ENCODE measurements at regions not wholly inside any gene's neighbourhood (a gene's known extent, or its start where the extent isn't known, plus 50 kb on each side); places are given as distances from the start of the nearest gene placed in this dataset.

DNA sequence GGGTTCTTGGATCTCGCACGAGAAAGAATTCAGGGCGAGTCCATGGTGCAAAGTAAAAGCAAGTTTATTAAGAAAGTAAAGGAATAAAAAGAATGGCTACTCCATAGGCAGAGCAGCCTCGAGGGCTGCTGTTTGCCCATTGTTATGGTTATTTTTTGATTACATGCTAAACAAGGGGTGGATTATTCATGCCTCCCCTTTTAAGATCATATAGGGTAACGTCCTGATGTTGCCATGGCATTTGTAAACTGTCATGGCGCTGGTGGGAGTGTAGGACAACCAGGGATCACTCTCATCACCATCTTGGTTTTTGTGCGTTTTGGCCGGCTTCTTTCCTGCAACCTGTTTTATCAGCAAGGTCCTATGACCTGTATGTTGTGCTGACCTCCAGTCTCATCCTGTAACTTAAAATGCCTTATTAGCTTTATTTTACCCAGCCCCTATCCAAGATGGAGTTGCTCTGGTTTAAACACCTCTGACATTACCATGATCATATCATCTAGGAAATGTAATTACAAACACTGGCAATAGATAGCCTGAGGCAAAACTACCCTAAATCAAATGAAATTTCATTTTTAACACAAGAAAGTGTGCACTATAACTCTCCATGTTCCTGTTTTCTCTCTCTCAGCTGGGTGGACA is 94.3 kb upstream of the ATXN3L start:
- TF ChIP-seq, protein P1, sequence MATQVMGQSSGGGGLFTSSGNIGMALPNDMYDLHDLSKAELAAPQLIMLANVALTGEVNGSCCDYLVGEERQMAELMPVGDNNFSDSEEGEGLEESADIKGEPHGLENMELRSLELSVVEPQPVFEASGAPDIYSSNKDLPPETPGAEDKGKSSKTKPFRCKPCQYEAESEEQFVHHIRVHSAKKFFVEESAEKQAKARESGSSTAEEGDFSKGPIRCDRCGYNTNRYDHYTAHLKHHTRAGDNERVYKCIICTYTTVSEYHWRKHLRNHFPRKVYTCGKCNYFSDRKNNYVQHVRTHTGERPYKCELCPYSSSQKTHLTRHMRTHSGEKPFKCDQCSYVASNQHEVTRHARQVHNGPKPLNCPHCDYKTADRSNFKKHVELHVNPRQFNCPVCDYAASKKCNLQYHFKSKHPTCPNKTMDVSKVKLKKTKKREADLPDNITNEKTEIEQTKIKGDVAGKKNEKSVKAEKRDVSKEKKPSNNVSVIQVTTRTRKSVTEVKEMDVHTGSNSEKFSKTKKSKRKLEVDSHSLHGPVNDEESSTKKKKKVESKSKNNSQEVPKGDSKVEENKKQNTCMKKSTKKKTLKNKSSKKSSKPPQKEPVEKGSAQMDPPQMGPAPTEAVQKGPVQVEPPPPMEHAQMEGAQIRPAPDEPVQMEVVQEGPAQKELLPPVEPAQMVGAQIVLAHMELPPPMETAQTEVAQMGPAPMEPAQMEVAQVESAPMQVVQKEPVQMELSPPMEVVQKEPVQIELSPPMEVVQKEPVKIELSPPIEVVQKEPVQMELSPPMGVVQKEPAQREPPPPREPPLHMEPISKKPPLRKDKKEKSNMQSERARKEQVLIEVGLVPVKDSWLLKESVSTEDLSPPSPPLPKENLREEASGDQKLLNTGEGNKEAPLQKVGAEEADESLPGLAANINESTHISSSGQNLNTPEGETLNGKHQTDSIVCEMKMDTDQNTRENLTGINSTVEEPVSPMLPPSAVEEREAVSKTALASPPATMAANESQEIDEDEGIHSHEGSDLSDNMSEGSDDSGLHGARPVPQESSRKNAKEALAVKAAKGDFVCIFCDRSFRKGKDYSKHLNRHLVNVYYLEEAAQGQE (IDR thresholded peaks at IDR 0.05; ENCODE audit: insufficient read depth in 1 of 2, low read depth in 2 of 2, low read length in 2 of 2): no peak
- TF ChIP-seq FOXP2 (optimal IDR thresholded peaks at IDR 0.05; ENCODE audit: borderline replicate concordance, extremely low read depth, extremely low read length, insufficient read depth): no peak
- TF ChIP-seq SIN3A (IDR thresholded peaks at IDR 0.05; ENCODE audit: borderline replicate concordance, insufficient read depth, low read length): no peak
- TF ChIP-seq POLR2AphosphoS5 (IDR thresholded peaks at IDR 0.05; ENCODE audit: low read depth, low read length): no peak
- no peak for TF ChIP-seq TAF1 (IDR thresholded peaks at IDR 0.05; ENCODE audit: borderline replicate concordance, insufficient read depth, low read length)

DNA sequence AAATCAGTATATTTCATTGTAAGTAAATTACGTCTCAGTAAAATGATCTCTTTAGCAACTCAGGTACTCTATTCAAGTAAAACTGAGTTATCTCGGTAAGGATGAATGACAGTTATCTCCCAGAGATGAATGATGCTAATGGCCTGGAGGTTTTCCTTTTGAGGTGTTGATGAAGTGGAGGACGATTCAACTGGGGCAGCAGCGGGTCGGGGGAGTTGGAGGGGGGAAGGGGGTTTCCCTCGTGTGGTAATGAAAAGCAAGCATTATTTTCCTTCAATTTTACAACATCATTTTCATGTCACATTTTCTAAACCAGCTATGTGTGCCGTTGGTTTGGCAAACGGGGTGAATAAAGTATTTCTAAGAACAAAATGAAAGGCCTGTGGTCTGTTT is 92.4 kb upstream of the ATXN3L start:
- TF ChIP-seq, protein P1 (IDR thresholded peaks at IDR 0.05; ENCODE audit: insufficient read depth in 1 of 2, low read depth in 2 of 2, low read length in 2 of 2): no peak
- no peak for TF ChIP-seq FOXP2 (optimal IDR thresholded peaks at IDR 0.05; ENCODE audit: borderline replicate concordance, extremely low read depth, extremely low read length, insufficient read depth)
- no peak for TF ChIP-seq SIN3A (IDR thresholded peaks at IDR 0.05; ENCODE audit: borderline replicate concordance, insufficient read depth, low read length)
- TF ChIP-seq TAF1 (IDR thresholded peaks at IDR 0.05; ENCODE audit: borderline replicate concordance, insufficient read depth, low read length): no peak
- TF ChIP-seq POLR2AphosphoS5 (IDR thresholded peaks at IDR 0.05; ENCODE audit: low read depth, low read length): no peak

DNA sequence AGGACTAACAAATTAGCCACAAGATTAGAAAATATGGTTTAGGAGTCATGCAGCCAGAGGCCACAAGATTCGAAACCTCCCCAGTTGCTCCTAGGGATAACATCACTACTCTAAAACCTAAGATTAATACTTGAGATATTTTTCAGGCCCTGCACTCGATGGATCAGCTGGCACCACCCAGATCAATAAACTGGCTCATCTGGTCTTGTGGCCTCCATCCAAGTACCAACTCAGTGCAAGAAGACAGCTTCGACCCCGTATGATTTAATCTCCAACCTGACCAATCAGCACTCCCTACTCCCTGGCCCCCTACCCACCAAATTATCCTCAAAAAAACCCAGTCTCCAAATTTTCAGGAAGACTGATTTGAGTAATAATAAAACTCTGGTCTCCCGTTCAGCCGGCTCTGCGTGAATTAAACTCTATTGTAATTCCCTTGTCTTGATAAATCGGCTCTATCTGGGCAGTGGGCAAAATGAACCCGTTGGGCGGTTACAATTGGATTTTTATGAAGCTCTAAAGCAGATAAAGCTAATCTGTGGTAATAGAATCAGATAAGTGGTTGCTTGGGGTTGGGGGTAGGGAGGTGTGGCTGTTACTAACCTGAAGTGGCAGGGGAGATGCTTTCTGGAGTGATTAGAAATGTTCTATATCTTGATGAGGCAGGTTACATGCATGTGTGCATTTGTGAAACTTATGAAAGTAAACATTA is 91.8 kb upstream of the ATXN3L start:
- TF ChIP-seq POLR2AphosphoS5 (IDR thresholded peaks at IDR 0.05; ENCODE audit: low read depth, low read length) (no peak), SIN3A (IDR thresholded peaks at IDR 0.05; ENCODE audit: borderline replicate concordance, insufficient read depth, low read length) (no peak), TAF1 (IDR thresholded peaks at IDR 0.05; ENCODE audit: borderline replicate concordance, insufficient read depth, low read length) (no peak), FOXP2 (optimal IDR thresholded peaks at IDR 0.05; ENCODE audit: borderline replicate concordance, extremely low read depth, extremely low read length, insufficient read depth) (no peak)
- TF ChIP-seq, protein P1 (IDR thresholded peaks at IDR 0.05; ENCODE audit: insufficient read depth in 1 of 2, low read depth in 2 of 2, low read length in 2 of 2): no peak

DNA sequence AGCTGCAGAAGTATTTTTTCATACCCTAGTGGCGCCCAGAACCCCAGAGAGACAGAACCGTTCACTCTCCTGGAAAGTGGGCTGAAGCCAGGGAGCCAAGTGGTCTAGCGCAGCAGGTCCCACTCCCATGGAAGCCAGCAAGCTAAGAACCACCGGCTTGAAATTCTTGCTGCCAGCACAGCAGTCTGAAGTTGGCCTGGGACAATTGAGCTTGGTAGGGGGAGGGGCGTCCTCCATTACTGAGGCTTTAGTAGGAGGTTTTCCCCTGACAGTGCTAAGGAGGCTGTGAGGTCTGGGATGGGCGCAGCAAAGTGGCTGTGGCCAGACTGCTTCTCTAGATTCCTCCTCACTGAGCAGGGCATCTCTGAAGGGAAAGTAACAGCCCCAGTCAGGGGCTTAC is 84.5 kb upstream of the ATXN3L start:
- TF ChIP-seq TAF1 (IDR thresholded peaks at IDR 0.05; ENCODE audit: borderline replicate concordance, insufficient read depth, low read length): no peak
- TF ChIP-seq FOXP2 (optimal IDR thresholded peaks at IDR 0.05; ENCODE audit: borderline replicate concordance, extremely low read depth, extremely low read length, insufficient read depth): no peak
- no peak for TF ChIP-seq SIN3A (IDR thresholded peaks at IDR 0.05; ENCODE audit: borderline replicate concordance, insufficient read depth, low read length)
- TF ChIP-seq, protein P1 (IDR thresholded peaks at IDR 0.05; ENCODE audit: insufficient read depth in 1 of 2, low read depth in 2 of 2, low read length in 2 of 2): no peak
- no peak for TF ChIP-seq POLR2AphosphoS5 (IDR thresholded peaks at IDR 0.05; ENCODE audit: low read depth, low read length)
